Gastroesophageal sphincter (tissue), 3 donors: ENCODE measurements at regions not wholly inside any gene's neighbourhood (a gene's known extent, or its start where the extent isn't known, plus 50 kb on each side); places are given as distances from the start of the nearest gene placed in this dataset.

ENCODE experiments used
- CTCF ChIP-seq, 4 experiments: fragments of 200-600 bp in 2 of 4; fragments of 450-650 bp in 2 of 4; sonication (generic) in 1 of 4; IDR thresholded peaks; one replicate each; pipeline ENCODE4 v1.5.1; 2017 to 2019; ENCODE audit warnings: antibody characterized with exemption in 4 of 4, mild to moderate bottlenecking in 2 of 4, moderate library complexity in 2 of 4
- POLR2A ChIP-seq, 2 donors: fragments of 450-650 bp; IDR thresholded peaks; one replicate each; pipeline ENCODE4 v1.6.1; 2017; ENCODE audit warnings: antibody characterized with exemption in 2 of 2, mild to moderate bottlenecking in 2 of 2, moderate library complexity in 1 of 2

- no peak for TF ChIP-seq POLR2A (IDR thresholded peaks at IDR 0.05)
- no peak for TF ChIP-seq CTCF (IDR thresholded peaks at IDR 0.05)
Observed at GRCh38 chrX:96449896-96450295, 234.7 kb upstream of the DIAPH2 start.
